HepG2 (cell line): ENCODE measurements at regions not wholly inside any gene's neighbourhood (a gene's known extent, or its start where the extent isn't known, plus 50 kb on each side); places are given as distances from the start of the nearest gene placed in this dataset.

ENCODE experiments used
- BHLHE40 ChIP-seq: IDR thresholded peaks from 2 replicates; pipeline ENCODE4 v1.6.1; 2011; ENCODE audit warnings: low read length, improper control_type of control experiment
- CHD2 ChIP-seq: IDR thresholded peaks from 2 replicates; pipeline ENCODE4 v1.6.1; 2011; ENCODE audit warnings: low read depth, low read length, improper control_type of control experiment
- FOSL2 ChIP-seq: sonication (generic); formaldehyde crosslinking; IDR thresholded peaks from 2 replicates; pipeline ENCODE4 v1.4.0; 2020; ENCODE audit warnings: missing genetic modification reagents
- RBFOX2 ChIP-seq: fragments of 200-400 bp; formaldehyde crosslinking; IDR thresholded peaks from 2 replicates; pipeline ENCODE4 v1.6.1; 2017; ENCODE audit warnings: low read depth, mild to moderate bottlenecking, low read length
- THYN1 ChIP-seq: sonication (generic); formaldehyde crosslinking; IDR thresholded peaks from 2 replicates; pipeline ENCODE4 v1.8.1; 2023; ENCODE audit warnings: low read depth, mild to moderate bottlenecking, moderate library complexity, missing genetic modification reagents, borderline replicate concordance
- ZBTB8A ChIP-seq: sonication (generic); formaldehyde crosslinking; IDR thresholded peaks from 2 replicates; pipeline ENCODE4 v1.4.0; 2020; ENCODE audit warnings: mild to moderate bottlenecking, low read depth, missing genetic modification reagents, borderline replicate concordance
- ZNF230 ChIP-seq: sonication (generic); formaldehyde crosslinking; IDR thresholded peaks from 2 replicates; pipeline ENCODE4 v1.4.0; 2020; ENCODE audit warnings: mild to moderate bottlenecking, missing genetic modification reagents
- TF ChIP-seq, protein P1 (sequence below): conservative IDR thresholded peaks from 2 replicates; pipeline ENCODE4 v1.6.1; 2018; ENCODE audit warnings: missing genetic modification reagents

DNA sequence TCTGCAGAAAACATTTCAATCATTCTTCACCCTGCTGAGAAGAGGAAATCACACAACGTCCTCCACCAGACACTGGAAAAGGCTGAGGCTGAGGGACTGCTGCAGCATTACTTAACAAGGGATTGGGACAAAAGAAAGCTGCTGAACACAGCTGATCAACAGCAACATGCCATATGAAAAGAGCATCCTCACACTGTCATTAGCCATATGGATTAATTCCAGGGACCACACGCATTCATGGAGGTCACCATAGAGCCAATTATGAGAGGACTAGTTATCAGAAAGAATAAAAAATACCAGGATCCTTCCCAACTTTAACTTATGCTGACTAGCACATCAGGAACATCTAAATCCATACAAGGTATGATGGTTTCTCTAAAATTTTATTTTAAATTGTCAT lies 825.0 kb downstream of the NLGN4Y start:
- TF ChIP-seq RBFOX2 (no peak), FOSL2 (CRISPR knock-in tag) (no peak), CHD2 (no peak), BHLHE40 (no peak), ZNF230 (no peak), THYN1 (no peak), ZBTB8A (no peak)
- TF ChIP-seq, protein P1, sequence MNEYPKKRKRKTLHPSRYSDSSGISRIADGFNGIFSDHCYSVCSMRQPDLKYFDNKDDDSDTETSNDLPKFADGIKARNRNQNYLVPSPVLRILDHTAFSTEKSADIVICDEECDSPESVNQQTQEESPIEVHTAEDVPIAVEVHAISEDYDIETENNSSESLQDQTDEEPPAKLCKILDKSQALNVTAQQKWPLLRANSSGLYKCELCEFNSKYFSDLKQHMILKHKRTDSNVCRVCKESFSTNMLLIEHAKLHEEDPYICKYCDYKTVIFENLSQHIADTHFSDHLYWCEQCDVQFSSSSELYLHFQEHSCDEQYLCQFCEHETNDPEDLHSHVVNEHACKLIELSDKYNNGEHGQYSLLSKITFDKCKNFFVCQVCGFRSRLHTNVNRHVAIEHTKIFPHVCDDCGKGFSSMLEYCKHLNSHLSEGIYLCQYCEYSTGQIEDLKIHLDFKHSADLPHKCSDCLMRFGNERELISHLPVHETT (CRISPR knock-in tag) = no peak
